ENCODE measurements at regions not wholly inside any gene's neighbourhood (a gene's known extent, or its start where the extent isn't known, plus 50 kb on each side); places are given as distances from the start of the nearest gene placed in this dataset.
"Not testable (repeated sequence)": the region's sequence is repeated elsewhere in the genome, so short reads cannot be mapped to it uniquely, and the experiment has no call there.

DNA sequence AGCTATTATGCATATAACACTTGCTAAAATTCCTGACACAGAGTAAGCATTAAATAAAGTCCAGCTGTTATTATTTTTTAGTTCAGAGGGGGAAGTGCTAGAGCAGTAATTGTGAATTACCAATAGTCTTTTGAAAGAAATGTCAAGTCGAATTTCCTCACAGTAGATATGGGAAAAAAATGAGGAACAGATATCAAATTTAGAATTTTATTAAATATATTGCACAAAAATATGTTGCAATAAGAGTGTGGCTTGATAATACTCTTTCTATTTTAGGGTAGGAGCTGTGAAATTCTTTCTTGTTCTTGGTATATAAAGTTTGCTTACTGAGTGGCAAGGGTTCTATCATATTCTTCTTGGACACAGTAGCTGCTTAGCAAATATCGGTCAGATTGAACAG, 181.3 kb downstream of the NFKBIZ start:
- no peak for DNase-seq (ENCODE audit: low read depth)
- no peak overlapping the region for H3K4me3 ChIP-seq (ENCODE audit: low read depth, low read length)

DNA sequence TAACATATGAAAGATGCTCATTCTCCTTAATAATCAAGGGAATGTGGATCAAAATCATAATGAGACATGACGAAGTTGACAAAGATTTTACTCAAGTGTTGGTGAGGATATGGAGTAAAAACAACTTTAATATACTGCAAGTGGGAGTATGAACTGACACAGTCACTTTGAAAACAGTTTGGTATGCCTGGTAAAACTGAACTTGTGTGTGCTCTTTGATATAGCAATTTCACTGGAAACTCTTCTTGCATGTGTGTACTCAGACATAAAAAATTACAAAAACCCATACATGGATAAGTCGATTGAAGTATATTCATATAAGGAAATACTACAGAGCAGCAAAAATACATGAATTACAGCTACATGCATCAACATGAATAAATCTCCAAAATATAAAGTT, 182.5 kb downstream of the NFKBIZ start:
- no peak for DNase-seq (ENCODE audit: low read depth)
- H3K4me3 ChIP-seq (ENCODE audit: low read depth, low read length): no peak overlapping the region

GRCh38 chr3:102032491-102033383, 183.4 kb downstream of the NFKBIZ start:
- H3K4me3 ChIP-seq (ENCODE audit: low read depth, low read length): no peak overlapping the region
- DNase-seq (ENCODE audit: low read depth): no peak

- DNase-seq (ENCODE audit: low read depth): no peak
- H3K4me3 ChIP-seq (ENCODE audit: low read depth, low read length): no peak overlapping the region
These were observed 185.5 kb downstream of the NFKBIZ start for GRCh38 chr3:102034639-102035451.

GRCh38 chr3:102036017-102036416, 186.7 kb downstream of the NFKBIZ start:
- no peak for DNase-seq (ENCODE audit: low read depth)
- no peak overlapping the region for H3K4me3 ChIP-seq (ENCODE audit: low read depth, low read length)

GRCh38 chr3:102036472-102036871, 187.2 kb downstream of the NFKBIZ start:
- DNase-seq (ENCODE audit: low read depth): no peak

GRCh38 chr3:102037209-102037608, 187.9 kb downstream of the NFKBIZ start:
- DNase-seq (ENCODE audit: low read depth): no peak
- no peak overlapping the region for H3K4me3 ChIP-seq (ENCODE audit: low read depth, low read length)

More at GRCh38 chr3:102036472-102036871, 187.2 kb downstream of the NFKBIZ start:
- no peak overlapping the region for H3K4me3 ChIP-seq (ENCODE audit: low read depth, low read length)

DNA sequence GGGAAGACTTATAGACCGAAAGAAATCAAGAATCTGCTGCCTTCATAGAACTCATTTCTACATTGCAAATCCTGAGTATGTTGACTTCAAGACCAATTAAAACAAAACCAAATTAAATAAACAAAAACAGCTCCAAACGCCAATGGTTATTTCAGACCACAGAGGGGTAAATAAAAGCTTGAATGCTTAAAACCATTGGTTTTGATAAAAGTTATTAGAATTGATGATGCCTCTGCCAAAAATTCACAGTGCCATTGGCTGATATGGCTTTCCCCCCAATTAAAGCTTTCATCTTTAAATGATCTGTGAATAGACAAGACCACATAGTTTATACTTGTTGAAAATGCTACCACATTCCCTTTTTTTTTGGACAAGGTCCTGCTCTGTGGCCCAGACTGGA, 188.5 kb downstream of the NFKBIZ start:
- H3K4me3 ChIP-seq (ENCODE audit: low read depth, low read length): no peak overlapping the region
- no peak for DNase-seq (ENCODE audit: low read depth)

DNA sequence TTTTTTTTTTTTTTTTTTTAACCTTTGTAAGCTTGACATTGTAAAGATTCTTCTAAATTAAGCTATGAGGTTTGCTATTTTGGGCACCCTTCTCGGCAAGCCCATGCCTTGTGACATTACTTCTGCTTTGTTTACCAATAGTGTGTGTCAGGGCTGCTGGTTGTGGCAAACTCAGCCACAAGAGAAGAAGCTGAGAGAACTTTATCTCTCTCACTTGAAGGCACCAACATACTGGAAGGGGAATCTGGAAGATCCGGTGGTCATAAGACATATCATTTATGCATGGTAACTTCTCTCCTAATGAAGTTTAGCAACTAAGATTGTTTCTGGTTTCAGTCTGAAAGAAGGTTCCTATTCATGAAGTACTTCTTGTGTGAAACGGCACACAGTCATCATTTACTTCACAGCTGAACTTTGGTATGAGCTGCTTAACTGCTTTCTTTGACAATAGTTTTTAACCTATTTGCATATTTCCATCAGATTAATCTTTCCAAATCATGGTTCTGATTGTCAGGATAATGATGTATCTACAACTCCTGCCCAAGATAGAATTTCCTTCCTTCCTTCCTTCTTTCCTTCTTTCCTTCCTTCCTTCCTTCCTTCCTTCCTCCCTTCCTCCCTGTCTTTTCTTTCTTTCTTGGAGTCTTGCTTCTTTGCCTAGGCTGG, 189.3 kb downstream of the NFKBIZ start:
- DNase-seq (ENCODE audit: low read depth): no peak
- H3K4me3 ChIP-seq (ENCODE audit: low read depth, low read length): no peak overlapping the region

GRCh38 chr3:102040144-102040543, 190.8 kb downstream of the NFKBIZ start:
- not testable (repeated sequence) for H3K4me3 ChIP-seq (ENCODE audit: low read depth, low read length); DNase-seq (ENCODE audit: low read depth)

- H3K4me3 ChIP-seq (ENCODE audit: low read depth, low read length): no peak overlapping the region
- peak; percentile 29 for DNase-seq (ENCODE audit: low read depth)
These were observed 204.2 kb downstream of the NFKBIZ start for GRCh38 chr3:102053375-102053989.

- DNase-seq (ENCODE audit: low read depth): no peak
- no peak overlapping the region for H3K4me3 ChIP-seq (ENCODE audit: low read depth, low read length)
These were observed 205.3 kb downstream of the NFKBIZ start for GRCh38 chr3:102054543-102055080.

DNA sequence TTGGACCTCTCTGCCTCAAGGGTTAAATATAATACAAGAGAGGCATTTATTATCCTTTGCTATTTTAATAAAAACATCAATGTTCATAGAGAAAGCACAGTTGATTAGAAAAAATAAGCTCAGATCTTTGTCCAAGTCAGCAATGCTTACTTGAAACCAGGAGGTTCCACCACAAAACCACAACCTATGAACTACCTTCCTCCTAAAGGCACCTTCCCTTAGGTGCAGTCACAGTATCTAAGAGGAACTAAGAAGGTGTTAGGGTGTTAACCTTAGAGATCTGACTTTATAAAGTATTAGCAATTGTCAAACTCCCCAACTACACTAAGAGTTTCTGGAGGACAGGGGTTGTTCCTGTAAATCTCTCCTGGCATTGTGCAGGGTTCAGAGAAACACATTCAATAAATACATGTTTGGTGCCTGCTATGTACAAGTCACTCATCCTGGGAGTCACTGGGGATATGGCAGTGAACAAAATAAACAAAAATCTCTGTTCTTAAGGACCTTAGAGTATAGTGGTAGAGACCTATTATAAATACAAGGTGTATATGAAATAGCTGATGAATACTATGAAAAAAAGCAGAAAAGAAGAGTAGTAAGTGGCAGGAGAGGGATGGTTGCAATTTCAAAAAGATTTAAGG, 208.6 kb downstream of the NFKBIZ start:
- no peak for DNase-seq (ENCODE audit: low read depth)
- no peak overlapping the region for H3K4me3 ChIP-seq (ENCODE audit: low read depth, low read length)

- DNase-seq (ENCODE audit: low read depth): no peak
- no peak overlapping the region for H3K4me3 ChIP-seq (ENCODE audit: low read depth, low read length)
These were observed 210.0 kb downstream of the NFKBIZ start for GRCh38 chr3:102059145-102059943.

DNA sequence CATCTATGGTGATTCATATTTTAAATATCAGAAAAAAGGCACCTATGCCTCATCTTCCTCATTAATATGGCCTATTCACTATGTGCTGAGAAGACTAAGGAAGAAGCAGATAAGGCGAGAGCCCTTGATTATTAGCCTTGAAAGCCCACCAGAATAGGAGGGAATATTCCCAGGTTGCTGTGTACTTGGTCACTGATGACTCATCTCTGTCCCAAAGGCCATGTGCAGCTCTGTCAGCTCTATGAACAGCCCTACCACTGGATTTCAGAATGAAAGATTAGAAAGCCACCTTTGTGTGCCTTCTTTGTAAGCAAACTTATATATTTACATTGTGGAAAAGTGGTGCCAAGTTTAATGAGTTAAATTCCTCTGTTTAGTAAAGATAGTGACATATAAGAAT, 211.5 kb downstream of the NFKBIZ start:
- no peak overlapping the region for H3K4me3 ChIP-seq (ENCODE audit: low read depth, low read length)
- DNase-seq (ENCODE audit: low read depth): no peak

- H3K4me3 ChIP-seq (ENCODE audit: low read depth, low read length): no peak overlapping the region
- DNase-seq (ENCODE audit: low read depth): no peak
These were observed 214.3 kb downstream of the NFKBIZ start for GRCh38 chr3:102063572-102063971.

GRCh38 chr3:102066470-102066869, 217.2 kb downstream of the NFKBIZ start:
- H3K4me3 ChIP-seq (ENCODE audit: low read depth, low read length): no peak overlapping the region
- DNase-seq (ENCODE audit: low read depth): no peak

DNA sequence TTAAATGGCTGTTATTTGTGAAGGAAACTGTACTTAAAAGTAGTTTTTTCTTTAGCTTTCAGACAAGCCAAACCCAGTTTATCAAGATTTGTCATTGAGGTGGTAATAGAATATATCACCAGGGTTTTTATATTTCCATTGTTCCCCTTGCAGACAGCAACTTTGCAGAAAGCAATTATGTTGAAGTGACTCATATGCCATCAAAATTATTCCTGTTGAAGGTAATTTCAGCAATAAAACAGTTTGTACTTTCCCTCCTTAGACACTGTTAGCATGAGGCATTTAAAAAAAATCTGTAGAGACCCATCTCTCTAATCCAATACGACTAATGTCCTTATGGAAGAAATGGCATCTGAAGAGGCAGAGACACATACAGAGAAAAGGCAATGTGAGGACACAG, 219.0 kb downstream of the NFKBIZ start:
- no peak for DNase-seq (ENCODE audit: low read depth)
- H3K4me3 ChIP-seq (ENCODE audit: low read depth, low read length): no peak overlapping the region
